ENCODE measurements at regions not wholly inside any gene's neighbourhood (a gene's known extent, or its start where the extent isn't known, plus 50 kb on each side); places are given as distances from the start of the nearest gene placed in this dataset.

DNA sequence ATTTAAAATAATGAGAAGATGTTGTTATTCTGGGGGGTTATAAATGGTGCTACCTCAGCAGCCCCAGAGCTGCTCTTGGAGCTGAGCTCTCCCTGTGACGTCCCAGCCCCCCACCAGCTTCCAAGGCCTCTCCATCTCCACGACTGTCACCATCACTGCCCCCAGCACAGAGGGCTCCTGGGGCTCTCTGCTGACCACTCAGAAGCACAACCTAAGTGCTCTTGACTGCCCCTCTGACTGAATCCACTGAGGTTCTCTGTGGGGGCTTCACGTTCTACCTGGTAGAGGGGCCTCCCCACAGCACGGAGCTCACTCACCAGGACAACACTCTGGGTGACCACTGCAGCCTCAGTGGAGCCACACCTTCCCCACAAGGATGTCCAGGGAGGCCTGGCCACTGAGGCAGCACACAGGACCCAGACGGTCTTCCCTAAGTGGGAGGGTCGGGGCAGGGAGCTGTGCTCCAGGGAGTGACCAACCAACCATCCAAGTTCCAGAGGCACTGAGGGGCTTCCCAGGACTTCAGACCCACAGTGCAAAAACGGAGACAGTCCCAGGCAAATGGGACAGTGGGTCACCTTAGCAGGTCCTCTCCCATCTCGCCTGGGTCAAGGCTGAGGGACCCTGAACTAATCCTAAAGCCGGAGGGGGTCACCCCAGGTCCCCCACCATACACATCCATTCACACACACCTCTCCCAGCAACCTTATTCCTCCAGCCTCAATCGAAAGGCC lies 121.0 kb upstream of the PPP2R2D start:
- 79 to 82% methylated on average over 6 to 9 of the region's 10 CpGs for WGBS, 2 donors
- H3K27me3 ChIP-seq: no peaks in the 10 kb centered on the region
- no peaks in the 10 kb centered on the region for H3K4me1 ChIP-seq
- no peak overlapping the region for H3K27ac ChIP-seq
- DNase-seq (ENCODE audit: low spot score in 2 of 2): no peak
- no peaks in the 10 kb centered on the region for H3K36me3 ChIP-seq
- H3K9me3 ChIP-seq: peaks cover 0 to 55% (median 0%) of the 10 kb centered on the region in 4 donors
- no peak for TF ChIP-seq EP300 (IDR thresholded peaks at IDR 0.05)
- no peak for TF ChIP-seq POLR2A (IDR thresholded peaks at IDR 0.05)
- TF ChIP-seq CTCF (IDR thresholded peaks at IDR 0.05): no peak
- H3K4me3 ChIP-seq: no peak overlapping the region

DNA sequence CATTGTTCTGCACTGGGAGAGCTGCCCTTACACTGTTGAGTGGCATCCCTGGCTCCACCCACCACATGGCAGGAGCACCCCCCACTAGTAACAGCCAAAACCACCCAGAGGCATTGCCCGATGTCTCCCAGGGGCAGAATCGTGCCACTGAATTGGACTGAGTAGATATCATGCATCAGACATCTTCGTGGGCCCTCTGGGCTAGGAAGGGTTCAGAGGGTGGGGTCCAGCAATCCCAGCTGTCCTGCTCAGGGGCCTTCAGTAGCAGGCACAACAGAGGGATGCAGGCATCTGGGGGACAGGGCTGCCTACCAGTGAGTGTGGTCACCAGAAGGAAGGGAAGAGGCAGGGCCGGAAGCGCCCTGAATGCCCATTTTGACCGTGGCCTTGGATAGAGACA lies 119.7 kb upstream of the PPP2R2D start:
- H3K9me3 ChIP-seq: peaks cover 0 to 43% (median 0%) of the 10 kb centered on the region in 4 donors
- H3K36me3 ChIP-seq: no peaks in the 10 kb centered on the region
- H3K27me3 ChIP-seq: no peaks in the 10 kb centered on the region
- TF ChIP-seq EP300 (IDR thresholded peaks at IDR 0.05): no peak
- no peak for TF ChIP-seq POLR2A (IDR thresholded peaks at IDR 0.05)
- no peak for TF ChIP-seq CTCF (IDR thresholded peaks at IDR 0.05)
- H3K4me1 ChIP-seq: no peaks in the 10 kb centered on the region
- no peak overlapping the region for H3K27ac ChIP-seq
- H3K4me3 ChIP-seq: no peak overlapping the region
- WGBS, 2 donors: 97 to 99% methylated on average over 6 of the region's 6 CpGs
- no peak for DNase-seq (ENCODE audit: low spot score in 2 of 2)

DNA sequence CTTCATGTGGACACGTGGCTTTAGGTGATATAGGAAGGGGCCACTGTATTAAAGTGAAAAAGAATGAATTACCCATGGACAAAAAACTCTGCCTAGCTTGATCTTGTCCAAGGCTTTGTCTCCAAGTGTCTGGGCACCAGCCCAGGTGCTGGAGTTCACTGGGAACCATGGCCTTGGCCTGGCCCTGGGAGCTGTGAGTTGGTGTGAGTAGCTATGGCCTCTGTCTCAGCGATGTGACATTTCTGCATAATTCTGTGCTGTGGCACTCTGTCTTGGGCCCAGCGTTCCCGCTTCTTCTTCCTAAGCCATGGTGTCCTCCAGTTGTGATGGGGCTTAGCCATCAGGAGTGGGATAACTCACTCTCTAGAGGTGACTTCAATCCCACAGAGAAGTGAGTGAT lies 119.0 kb upstream of the PPP2R2D start:
- no peaks in the 10 kb centered on the region for H3K27me3 ChIP-seq
- peaks cover 0 to 36% (median 0%) of the 10 kb centered on the region in 4 donors for H3K9me3 ChIP-seq
- H3K36me3 ChIP-seq: no peaks in the 10 kb centered on the region
- TF ChIP-seq EP300 (IDR thresholded peaks at IDR 0.05) (no peak), CTCF (IDR thresholded peaks at IDR 0.05) (no peak), POLR2A (IDR thresholded peaks at IDR 0.05) (no peak)
- H3K4me3 ChIP-seq: no peak overlapping the region
- DNase-seq (ENCODE audit: low spot score in 2 of 2): no peak
- no peak overlapping the region for H3K27ac ChIP-seq
- H3K4me1 ChIP-seq: no peaks in the 10 kb centered on the region
- 91 to 94% methylated on average over 4 of the region's 4 CpGs for WGBS, 2 donors

GRCh38 chr10:131784363-131785120 lies 116.3 kb upstream of the PPP2R2D start:
- no peak for DNase-seq (ENCODE audit: low spot score in 2 of 2)
- no peak for TF ChIP-seq POLR2A (IDR thresholded peaks at IDR 0.05)
- no peak for TF ChIP-seq EP300 (IDR thresholded peaks at IDR 0.05)
- no peak for TF ChIP-seq CTCF (IDR thresholded peaks at IDR 0.05)
- Histone ChIP-seq H3K27me3 (no peaks in the 10 kb centered on the region), H3K4me1 (no peaks in the 10 kb centered on the region), H3K4me3 (no peak overlapping the region), H3K9me3 (peaks cover 0 to 10% (median 0%) of the 10 kb centered on the region in 4 donors), H3K36me3 (no peaks in the 10 kb centered on the region), H3K27ac (no peak overlapping the region)
- WGBS, 2 donors: 93 to 94% methylated on average over 15 of the region's 15 CpGs

GRCh38 chr10:131785121-131785460 lies 115.7 kb upstream of the PPP2R2D start:
- H3K27ac ChIP-seq: no peak overlapping the region
- H3K4me1 ChIP-seq: no peaks in the 10 kb centered on the region
- TF ChIP-seq EP300 (IDR thresholded peaks at IDR 0.05) (no peak), CTCF (IDR thresholded peaks at IDR 0.05) (no peak), POLR2A (IDR thresholded peaks at IDR 0.05) (no peak)
- H3K27me3 ChIP-seq: no peaks in the 10 kb centered on the region
- H3K4me3 ChIP-seq: no peak overlapping the region
- 89 to 90% methylated on average over 11 of the region's 11 CpGs for WGBS, 2 donors
- peaks cover 0 to 5% (median 0%) of the 10 kb centered on the region in 4 donors for H3K9me3 ChIP-seq
- no peaks in the 10 kb centered on the region for H3K36me3 ChIP-seq
- DNase-seq (ENCODE audit: low spot score in 2 of 2): no peak
